K562 (cell line): ENCODE measurements at regions not wholly inside any gene's neighbourhood (a gene's known extent, or its start where the extent isn't known, plus 50 kb on each side); places are given as distances from the start of the nearest gene placed in this dataset.

Experiments used
- GATAD2B ChIP-seq: fragments of 450-650 bp; IDR thresholded peaks from 2 replicates; pipeline ENCODE4 v1.6.1; 2017; ENCODE audit warnings: mild to moderate bottlenecking, borderline replicate concordance
- NR1H2 ChIP-seq: sonication (generic); formaldehyde crosslinking; IDR thresholded peaks from 2 replicates; pipeline ENCODE4 v1.4.0; 2020; ENCODE audit warnings: mild to moderate bottlenecking, missing genetic modification reagents
- RNF2 ChIP-seq: sonication (generic); IDR thresholded peaks from 2 replicates; pipeline ENCODE4 v1.6.1; 2016
- TF ChIP-seq, protein P1 (sequence below), 2 experiments: IDR thresholded peaks in 1 of 2; conservative IDR thresholded peaks in 1 of 2; 2 replicates each; pipeline ENCODE4 v1.6.1; 2016; ENCODE audit warnings: low read depth in 2 of 2, mild to moderate bottlenecking in 1 of 2, missing compliant biosample characterization in 1 of 2, missing genetic modification characterization in 1 of 2, moderate library complexity in 1 of 2
- TF ChIP-seq, protein P2 (sequence below), 3 experiments: fragments of 200-800 bp in 1 of 3; sonication (Bioruptor generic) in 1 of 3; sonication (generic) in 1 of 3; formaldehyde crosslinking in 1 of 3; IDR thresholded peaks; 2 replicates each; pipeline versions ENCODE4 v1.6.1 to v1.8.0; 2016 to 2022; ENCODE audit warnings: mild to moderate bottlenecking in 2 of 3, missing compliant biosample characterization in 2 of 3, missing genetic modification characterization in 2 of 3, missing genetic modification reagents in 1 of 3
- TF ChIP-seq, protein P3 (sequence below): fragments of 250-450 bp; sonication (Bioruptor Pico); IDR thresholded peaks from 2 replicates; pipeline ENCODE4 v1.4.0; 2020; ENCODE audit warnings: mild to moderate bottlenecking, moderate library complexity, borderline replicate concordance

DNA sequence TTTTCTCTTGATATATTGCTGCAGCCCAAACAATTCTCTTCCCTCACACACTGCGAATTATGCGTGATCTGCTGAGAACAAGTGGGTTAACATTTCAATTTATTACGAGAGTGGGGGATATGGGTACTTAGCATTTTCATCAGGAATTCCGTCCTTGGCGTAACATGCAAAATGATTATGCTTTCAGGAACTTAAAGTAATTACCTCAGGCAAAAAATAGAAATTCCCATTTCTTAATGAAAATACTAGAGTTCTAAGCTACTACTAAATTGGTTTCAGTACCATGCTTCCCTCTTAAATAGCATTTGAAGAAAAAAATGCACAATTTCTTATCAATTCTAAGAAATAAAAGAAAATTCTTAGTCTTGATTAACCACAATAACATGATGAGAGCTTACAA is 213.5 kb downstream of the GPAM start (continued):
- TF ChIP-seq, protein P1, sequence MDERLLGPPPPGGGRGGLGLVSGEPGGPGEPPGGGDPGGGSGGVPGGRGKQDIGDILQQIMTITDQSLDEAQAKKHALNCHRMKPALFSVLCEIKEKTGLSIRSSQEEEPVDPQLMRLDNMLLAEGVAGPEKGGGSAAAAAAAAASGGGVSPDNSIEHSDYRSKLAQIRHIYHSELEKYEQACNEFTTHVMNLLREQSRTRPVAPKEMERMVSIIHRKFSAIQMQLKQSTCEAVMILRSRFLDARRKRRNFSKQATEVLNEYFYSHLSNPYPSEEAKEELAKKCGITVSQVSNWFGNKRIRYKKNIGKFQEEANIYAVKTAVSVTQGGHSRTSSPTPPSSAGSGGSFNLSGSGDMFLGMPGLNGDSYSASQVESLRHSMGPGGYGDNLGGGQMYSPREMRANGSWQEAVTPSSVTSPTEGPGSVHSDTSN (CRISPR knock-in tag; IDR thresholded peaks at IDR 0.05; ENCODE audit: low read depth), result no peak
- TF ChIP-seq, protein P1 (tag; conservative IDR thresholded peaks at IDR 0.05; ENCODE audit: low read depth), result no peak
- TF ChIP-seq, protein P2, sequence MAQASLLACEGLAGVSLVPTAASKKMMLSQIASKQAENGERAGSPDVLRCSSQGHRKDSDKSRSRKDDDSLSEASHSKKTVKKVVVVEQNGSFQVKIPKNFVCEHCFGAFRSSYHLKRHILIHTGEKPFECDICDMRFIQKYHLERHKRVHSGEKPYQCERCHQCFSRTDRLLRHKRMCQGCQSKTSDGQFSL (CRISPR knock-in tag; IDR thresholded peaks at IDR 0.05), result no peak
- TF ChIP-seq, protein P2 (tag; IDR thresholded peaks at IDR 0.05), result no peak
- no peak for TF ChIP-seq GATAD2B
- TF ChIP-seq, protein P3, sequence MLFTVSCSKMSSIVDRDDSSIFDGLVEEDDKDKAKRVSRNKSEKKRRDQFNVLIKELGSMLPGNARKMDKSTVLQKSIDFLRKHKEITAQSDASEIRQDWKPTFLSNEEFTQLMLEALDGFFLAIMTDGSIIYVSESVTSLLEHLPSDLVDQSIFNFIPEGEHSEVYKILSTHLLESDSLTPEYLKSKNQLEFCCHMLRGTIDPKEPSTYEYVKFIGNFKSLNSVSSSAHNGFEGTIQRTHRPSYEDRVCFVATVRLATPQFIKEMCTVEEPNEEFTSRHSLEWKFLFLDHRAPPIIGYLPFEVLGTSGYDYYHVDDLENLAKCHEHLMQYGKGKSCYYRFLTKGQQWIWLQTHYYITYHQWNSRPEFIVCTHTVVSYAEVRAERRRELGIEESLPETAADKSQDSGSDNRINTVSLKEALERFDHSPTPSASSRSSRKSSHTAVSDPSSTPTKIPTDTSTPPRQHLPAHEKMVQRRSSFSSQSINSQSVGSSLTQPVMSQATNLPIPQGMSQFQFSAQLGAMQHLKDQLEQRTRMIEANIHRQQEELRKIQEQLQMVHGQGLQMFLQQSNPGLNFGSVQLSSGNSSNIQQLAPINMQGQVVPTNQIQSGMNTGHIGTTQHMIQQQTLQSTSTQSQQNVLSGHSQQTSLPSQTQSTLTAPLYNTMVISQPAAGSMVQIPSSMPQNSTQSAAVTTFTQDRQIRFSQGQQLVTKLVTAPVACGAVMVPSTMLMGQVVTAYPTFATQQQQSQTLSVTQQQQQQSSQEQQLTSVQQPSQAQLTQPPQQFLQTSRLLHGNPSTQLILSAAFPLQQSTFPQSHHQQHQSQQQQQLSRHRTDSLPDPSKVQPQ, result no peak
- no peak for TF ChIP-seq RNF2
- TF ChIP-seq NR1H2, result no peak
